ENCODE measurements at regions not wholly inside any gene's neighbourhood (a gene's known extent, or its start where the extent isn't known, plus 50 kb on each side); places are given as distances from the start of the nearest gene placed in this dataset.

DNA sequence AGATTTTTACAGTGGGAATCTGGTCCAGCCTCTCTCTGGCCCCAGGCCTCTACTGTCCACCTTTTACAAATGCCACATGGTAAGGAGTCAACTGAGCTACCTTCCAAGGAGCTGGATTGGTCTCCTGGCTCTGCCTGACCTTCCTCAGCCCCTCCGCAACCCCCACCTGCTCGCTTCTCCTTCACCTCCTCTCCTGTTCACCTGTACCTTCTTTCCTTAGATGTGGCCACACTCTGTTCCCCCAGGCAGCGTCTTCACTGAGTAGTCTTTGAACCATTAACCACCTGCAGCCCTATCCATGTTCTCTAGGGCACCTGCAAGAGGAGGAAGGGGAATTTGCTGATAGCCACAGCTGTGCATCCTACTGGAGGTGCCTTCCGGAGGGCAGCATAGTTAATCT is 55.3 kb upstream of the DDR1 start:
- Histone ChIP-seq H3K9me3 (ENCODE audit: control insufficient read depth in 2 of 3, insufficient read depth in 1 of 3, low read length in 3 of 3) (no peaks in the 10 kb centered on the region), H3K9ac (ENCODE audit: low read length in 3 of 3) (no peak overlapping the region), H3K27me3 (ENCODE audit: control insufficient read depth, insufficient read depth, low read length) (no peaks in the 10 kb centered on the region), H3K4me1 (ENCODE audit: control insufficient read depth in 2 of 3, insufficient read depth in 2 of 3, low read depth in 1 of 3, low read length in 3 of 3) (peaks cover 4 to 12% (median 10%) of the 10 kb centered on the region in 3 donors), H3K27ac (ENCODE audit: low read depth in 2 of 2, low read length in 2 of 2) (peak overlapping the region in 1 of 2 donors; percentile 18), H3K36me3 (ENCODE audit: control insufficient read depth in 2 of 3, insufficient read depth in 3 of 3, low read length in 3 of 3) (no peaks in the 10 kb centered on the region), H3K4me3 (ENCODE audit: low read length in 3 of 3) (no peak overlapping the region)
- TF ChIP-seq, protein P1, sequence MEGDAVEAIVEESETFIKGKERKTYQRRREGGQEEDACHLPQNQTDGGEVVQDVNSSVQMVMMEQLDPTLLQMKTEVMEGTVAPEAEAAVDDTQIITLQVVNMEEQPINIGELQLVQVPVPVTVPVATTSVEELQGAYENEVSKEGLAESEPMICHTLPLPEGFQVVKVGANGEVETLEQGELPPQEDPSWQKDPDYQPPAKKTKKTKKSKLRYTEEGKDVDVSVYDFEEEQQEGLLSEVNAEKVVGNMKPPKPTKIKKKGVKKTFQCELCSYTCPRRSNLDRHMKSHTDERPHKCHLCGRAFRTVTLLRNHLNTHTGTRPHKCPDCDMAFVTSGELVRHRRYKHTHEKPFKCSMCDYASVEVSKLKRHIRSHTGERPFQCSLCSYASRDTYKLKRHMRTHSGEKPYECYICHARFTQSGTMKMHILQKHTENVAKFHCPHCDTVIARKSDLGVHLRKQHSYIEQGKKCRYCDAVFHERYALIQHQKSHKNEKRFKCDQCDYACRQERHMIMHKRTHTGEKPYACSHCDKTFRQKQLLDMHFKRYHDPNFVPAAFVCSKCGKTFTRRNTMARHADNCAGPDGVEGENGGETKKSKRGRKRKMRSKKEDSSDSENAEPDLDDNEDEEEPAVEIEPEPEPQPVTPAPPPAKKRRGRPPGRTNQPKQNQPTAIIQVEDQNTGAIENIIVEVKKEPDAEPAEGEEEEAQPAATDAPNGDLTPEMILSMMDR (IDR thresholded peaks at IDR 0.05; ENCODE audit: borderline replicate concordance, extremely low read depth, insufficient read depth), result no peak
- FAIRE-seq (no peak), DNase-seq (no peak)
- intact Hi-C loops (cut with DNase I), result loop anchor here (10.0 kb wide), 2 partner anchors 46 to 246 kb away; no protein-coding TSS in a partner anchor

DNA sequence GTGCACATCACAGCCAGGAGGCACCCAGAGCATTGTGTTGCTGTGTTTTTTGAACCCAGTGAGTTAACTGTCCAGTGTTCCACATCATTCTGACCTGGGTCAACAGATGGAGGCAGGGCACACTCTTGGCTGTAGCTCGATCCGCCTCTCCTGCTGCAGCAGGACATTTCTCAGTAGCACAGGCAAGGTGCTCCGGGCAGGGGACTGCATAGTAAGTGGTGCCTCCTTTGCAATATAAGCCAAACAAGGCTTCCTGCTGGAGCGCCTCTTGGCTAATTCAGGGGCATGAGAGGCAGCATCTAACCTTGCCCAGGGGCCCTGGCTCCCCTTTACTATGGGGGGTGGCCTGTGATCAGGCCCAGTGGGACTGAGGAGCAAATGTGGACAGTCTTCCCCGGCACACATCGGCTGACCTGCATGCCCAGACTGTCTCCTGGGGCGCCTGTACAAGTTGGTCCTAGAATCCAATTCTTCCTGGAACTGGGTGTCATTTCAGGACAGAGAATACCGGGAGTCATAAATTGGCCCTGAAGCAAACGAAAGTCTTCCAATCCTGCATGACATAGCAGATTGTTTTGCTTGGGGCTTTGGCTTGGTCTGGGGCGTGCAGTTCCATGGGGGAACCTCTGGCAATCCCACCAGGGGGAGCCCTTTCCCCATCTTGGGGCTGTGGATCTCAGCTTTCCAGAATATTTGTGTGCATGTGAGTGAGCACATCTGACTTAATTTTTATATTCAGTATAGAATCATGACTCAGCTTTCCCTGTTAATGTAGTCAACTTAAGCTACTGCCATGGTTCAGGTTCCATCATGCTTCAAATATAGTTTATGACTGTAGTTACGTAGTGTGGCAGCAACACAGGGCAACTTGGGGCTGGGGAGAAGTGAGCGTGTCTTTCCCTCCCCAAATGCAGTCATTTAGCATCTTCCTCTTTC is 56.0 kb upstream of the DDR1 start:
- FAIRE-seq (peak; percentile 68), DNase-seq (peak; percentile 90 to 93 (median 92))
- Histone ChIP-seq H3K27me3 (ENCODE audit: control insufficient read depth, insufficient read depth, low read length) (no peaks in the 10 kb centered on the region), H3K27ac (ENCODE audit: low read depth in 2 of 2, low read length in 2 of 2) (peak overlapping the region; percentile 33 to 72), H3K9ac (ENCODE audit: low read length in 3 of 3) (peak overlapping the region in 2 of 3 donors; percentile 43 to 53), H3K4me1 (ENCODE audit: control insufficient read depth in 2 of 3, insufficient read depth in 2 of 3, low read depth in 1 of 3, low read length in 3 of 3) (peaks cover 4 to 12% (median 10%) of the 10 kb centered on the region in 3 donors), H3K4me3 (ENCODE audit: low read length in 3 of 3) (peak overlapping the region in 2 of 3 donors; percentile 33 to 44), H3K36me3 (ENCODE audit: control insufficient read depth in 2 of 3, insufficient read depth in 3 of 3, low read length in 3 of 3) (no peaks in the 10 kb centered on the region), H3K9me3 (ENCODE audit: control insufficient read depth in 2 of 3, insufficient read depth in 1 of 3, low read length in 3 of 3) (no peaks in the 10 kb centered on the region)
- intact Hi-C loops (cut with DNase I), result loop anchor here (10.0 kb wide), 2 partner anchors 47 to 247 kb away; no protein-coding TSS in a partner anchor
- TF ChIP-seq, protein P1 (IDR thresholded peaks at IDR 0.05; ENCODE audit: borderline replicate concordance, extremely low read depth, insufficient read depth), result peak; percentile 88

DNA sequence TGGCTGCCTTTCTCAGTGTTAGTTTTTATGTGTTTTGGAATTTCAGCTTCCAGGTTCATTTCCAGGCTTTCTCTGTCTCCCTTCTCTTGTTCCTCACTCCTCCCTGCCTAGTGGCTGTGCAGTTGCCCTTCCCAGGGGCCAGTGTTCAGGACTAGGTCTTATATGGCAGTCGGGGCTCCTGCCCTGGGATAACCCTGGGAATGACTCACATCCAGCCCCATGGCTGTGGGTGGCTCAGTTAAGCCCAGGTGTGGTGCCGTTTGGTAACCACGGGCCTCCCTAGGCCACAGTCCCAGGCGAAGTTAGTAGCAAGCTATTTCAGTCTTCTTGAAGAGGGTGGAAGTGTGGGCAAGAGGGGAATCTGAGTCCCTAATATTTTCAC is 57.4 kb upstream of the DDR1 start:
- Histone ChIP-seq H3K4me1 (ENCODE audit: control insufficient read depth in 2 of 3, insufficient read depth in 2 of 3, low read depth in 1 of 3, low read length in 3 of 3) (peaks cover 4 to 16% (median 16%) of the 10 kb centered on the region in 3 donors), H3K9ac (ENCODE audit: low read length in 3 of 3) (no peak overlapping the region), H3K27me3 (ENCODE audit: control insufficient read depth, insufficient read depth, low read length) (no peaks in the 10 kb centered on the region), H3K9me3 (ENCODE audit: control insufficient read depth in 2 of 3, insufficient read depth in 1 of 3, low read length in 3 of 3) (no peaks in the 10 kb centered on the region), H3K36me3 (ENCODE audit: control insufficient read depth in 2 of 3, insufficient read depth in 3 of 3, low read length in 3 of 3) (no peaks in the 10 kb centered on the region), H3K27ac (ENCODE audit: low read depth in 2 of 2, low read length in 2 of 2) (no peak overlapping the region), H3K4me3 (ENCODE audit: low read length in 3 of 3) (no peak overlapping the region)
- DNase-seq, result no peak
- FAIRE-seq, result no peak
- TF ChIP-seq, protein P1 (IDR thresholded peaks at IDR 0.05; ENCODE audit: borderline replicate concordance, extremely low read depth, insufficient read depth), result no peak
- intact Hi-C loops (cut with DNase I), result loop anchor here (10.0 kb wide), 2 partner anchors 48 to 248 kb away; no protein-coding TSS in a partner anchor

Data from kidney (tissue), 13 donors.